GM12864 (cell line): ENCODE measurements at regions not wholly inside any gene's neighbourhood (a gene's known extent, or its start where the extent isn't known, plus 50 kb on each side); places are given as distances from the start of the nearest gene placed in this dataset.
A peak's percentile ranks its signal among the peaks of the same experiment; 100 is the strongest.

Experiments
- DNase-seq: peaks from one replicate; pipeline ENCODE4 v3.0.0-alpha.2; 2011; ENCODE audit warnings: low read depth
- H3K4me3 ChIP-seq: 2 replicates; pipeline ENCODE4 v1.5.1; 2011; ENCODE audit warnings: mild to moderate bottlenecking, low read depth, low read length, control low read depth
- CTCF ChIP-seq: IDR thresholded peaks from 2 replicates; pipeline ENCODE4 v1.5.1; 2011; ENCODE audit warnings: low read depth, mild to moderate bottlenecking, moderate library complexity, low read length, control low read depth, inconsistent platforms; ENCODE audit errors: missing control alignments

- H3K4me3 ChIP-seq = no peak overlapping the region
- no peak for TF ChIP-seq CTCF
- no peak for DNase-seq
Observed at GRCh38 chr14:43900173-43900655, 606.9 kb downstream of the FSCB start.

GRCh38 chr14:43898687-43899086 lies 608.4 kb downstream of the FSCB start:
- no peak overlapping the region for H3K4me3 ChIP-seq
- TF ChIP-seq CTCF = no peak
- DNase-seq = no peak

- H3K4me3 ChIP-seq = no peak overlapping the region
- no peak for DNase-seq
- TF ChIP-seq CTCF = no peak
Observed at GRCh38 chr14:43896044-43896443, 611.0 kb downstream of the FSCB start.

- DNase-seq = peak; percentile 1
- TF ChIP-seq CTCF = peak; percentile 51
- no peak overlapping the region for H3K4me3 ChIP-seq
Observed at GRCh38 chr14:43894534-43894933, 612.5 kb downstream of the FSCB start.

- DNase-seq = no peak
- no peak for TF ChIP-seq CTCF
- H3K4me3 ChIP-seq = no peak overlapping the region
Observed at GRCh38 chr14:43887523-43887922, 619.6 kb downstream of the FSCB start.

- no peak for DNase-seq
- no peak overlapping the region for H3K4me3 ChIP-seq
- no peak for TF ChIP-seq CTCF
Observed at GRCh38 chr14:43877351-43877960, 629.6 kb downstream of the FSCB start.
